ENCODE measurements at regions not wholly inside any gene's neighbourhood (a gene's known extent, or its start where the extent isn't known, plus 50 kb on each side); places are given as distances from the start of the nearest gene placed in this dataset.

DNA sequence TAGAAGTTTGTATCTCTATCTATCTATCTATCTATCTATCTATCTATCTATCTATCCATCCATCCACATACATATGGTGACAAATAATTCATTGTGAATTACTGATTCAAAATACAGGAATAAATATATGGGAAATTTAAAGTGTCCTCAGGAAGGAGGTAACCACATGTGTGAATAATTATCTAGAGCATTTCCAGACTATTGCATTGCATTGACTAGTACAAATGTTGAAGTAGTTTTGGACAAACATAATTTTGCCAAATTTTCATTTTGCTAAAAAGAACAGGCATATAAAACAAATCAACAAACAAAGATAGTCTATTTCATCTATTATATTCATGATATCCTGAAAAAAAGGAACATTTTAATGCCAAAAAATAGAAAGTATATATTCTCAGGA lies 192.7 kb downstream of the UTRN start:
- Mint-ChIP-seq H3K4me3 (no peak overlapping the region), H3K36me3 (ENCODE audit: insufficient read depth in 1 of 3, low read depth in 3 of 3) (peaks cover 0 to 27% (median 9%) of the 10 kb centered on the region in 3 experiments; a peak in 5 of 7 replicates), H3K27ac (no peak overlapping the region), H3K9me3 (no peaks in the 10 kb centered on the region), H3K27me3 (ENCODE audit: low read depth) (no peaks in the 10 kb centered on the region), H3K4me1 (0 out of 4 replicates have a peak, but pooled peaks cover 0 to 2% of the 10 kb centered on the region in 2 experiments)
- H3K27ac ChIP-seq (ENCODE audit: insufficient read length, low read depth, low read length): no peak overlapping the region
- H2AFZ ChIP-seq (ENCODE audit: low read length): no peak overlapping the region
- H3K23ac ChIP-seq (ENCODE audit: insufficient read length, low read depth, low read length): no peak overlapping the region
- no peak overlapping the region for H3K56ac ChIP-seq (ENCODE audit: insufficient read length, low read depth, low read length)
- H2BK5ac ChIP-seq (ENCODE audit: insufficient read length, low read length): no peak overlapping the region
- no peak overlapping the region for H2BK120ac ChIP-seq (ENCODE audit: low read depth, low read length, poor library complexity, severe bottlenecking)
- no peaks in the 10 kb centered on the region for H3K27me3 ChIP-seq (ENCODE audit: insufficient read depth, low read length)
- H3K79me2 ChIP-seq (ENCODE audit: insufficient read depth, low read length): no peaks in the 10 kb centered on the region
- no peaks in the 10 kb centered on the region for H3K23me2 ChIP-seq (ENCODE audit: insufficient read length, low read depth, low read length, poor library complexity, severe bottlenecking)
- H3K4me1 ChIP-seq (ENCODE audit: insufficient read depth, low read length): no peaks in the 10 kb centered on the region
- no peak overlapping the region for H3T11ph ChIP-seq (ENCODE audit: low read length)
- H3K79me1 ChIP-seq (ENCODE audit: insufficient read depth, low read depth, low read length, poor library complexity, severe bottlenecking): no peaks in the 10 kb centered on the region
- no peak overlapping the region for H2BK12ac ChIP-seq (ENCODE audit: insufficient read length, low read depth, low read length)
- no peaks in the 10 kb centered on the region for H4K20me1 ChIP-seq (ENCODE audit: control insufficient read depth, insufficient read depth, insufficient read length)
- H3K18ac ChIP-seq (ENCODE audit: insufficient read length, low read depth, low read length): no peak overlapping the region
- H3K9me3 ChIP-seq (ENCODE audit: control insufficient read depth, low read depth, low read length): no peaks in the 10 kb centered on the region
- DNase-seq: no peak
- TF ChIP-seq, protein P1, sequence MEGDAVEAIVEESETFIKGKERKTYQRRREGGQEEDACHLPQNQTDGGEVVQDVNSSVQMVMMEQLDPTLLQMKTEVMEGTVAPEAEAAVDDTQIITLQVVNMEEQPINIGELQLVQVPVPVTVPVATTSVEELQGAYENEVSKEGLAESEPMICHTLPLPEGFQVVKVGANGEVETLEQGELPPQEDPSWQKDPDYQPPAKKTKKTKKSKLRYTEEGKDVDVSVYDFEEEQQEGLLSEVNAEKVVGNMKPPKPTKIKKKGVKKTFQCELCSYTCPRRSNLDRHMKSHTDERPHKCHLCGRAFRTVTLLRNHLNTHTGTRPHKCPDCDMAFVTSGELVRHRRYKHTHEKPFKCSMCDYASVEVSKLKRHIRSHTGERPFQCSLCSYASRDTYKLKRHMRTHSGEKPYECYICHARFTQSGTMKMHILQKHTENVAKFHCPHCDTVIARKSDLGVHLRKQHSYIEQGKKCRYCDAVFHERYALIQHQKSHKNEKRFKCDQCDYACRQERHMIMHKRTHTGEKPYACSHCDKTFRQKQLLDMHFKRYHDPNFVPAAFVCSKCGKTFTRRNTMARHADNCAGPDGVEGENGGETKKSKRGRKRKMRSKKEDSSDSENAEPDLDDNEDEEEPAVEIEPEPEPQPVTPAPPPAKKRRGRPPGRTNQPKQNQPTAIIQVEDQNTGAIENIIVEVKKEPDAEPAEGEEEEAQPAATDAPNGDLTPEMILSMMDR (conservative IDR thresholded peaks at IDR 0.05): no peak
- H3K4ac ChIP-seq (ENCODE audit: low read depth, low read length): no peak overlapping the region
- H3K4me2 ChIP-seq (ENCODE audit: insufficient read depth, insufficient read length, low read length): no peak overlapping the region
- H3K9ac ChIP-seq (ENCODE audit: extremely low read depth, insufficient read length, low read length): no peak overlapping the region
- H4K8ac ChIP-seq (replicated peaks; ENCODE audit: insufficient read length, low read depth, low read length): no peak overlapping the region
- H4K5ac ChIP-seq (ENCODE audit: insufficient read length, low read depth, low read length): no peak overlapping the region
- H2BK20ac ChIP-seq (ENCODE audit: low read depth, low read length, poor library complexity, severe bottlenecking): no peak overlapping the region
- H4K91ac ChIP-seq (ENCODE audit: insufficient read length, low read depth, low read length): no peak overlapping the region
- no peak overlapping the region for H3K14ac ChIP-seq (ENCODE audit: insufficient read depth, low read length)
- H2BK15ac ChIP-seq (ENCODE audit: low read depth, low read length): no peak overlapping the region
- H2AK5ac ChIP-seq (ENCODE audit: insufficient read length, low read length): no peak overlapping the region

Data from H9 (cell line).